ENCODE measurements at regions not wholly inside any gene's neighbourhood (a gene's known extent, or its start where the extent isn't known, plus 50 kb on each side); places are given as distances from the start of the nearest gene placed in this dataset.

- TF ChIP-seq RARB (CRISPR knock-in tag; IDR thresholded peaks at IDR 0.05) (no peak), PPARA (CRISPR knock-in tag; IDR thresholded peaks at IDR 0.05; ENCODE audit: borderline replicate concordance) (no peak), PATZ1 (CRISPR knock-in tag; IDR thresholded peaks at IDR 0.05; ENCODE audit: borderline replicate concordance) (no peak), ZFP30 (CRISPR knock-in tag; IDR thresholded peaks at IDR 0.05) (no peak), ISL1 (CRISPR knock-in tag; IDR thresholded peaks at IDR 0.05) (no peak), CSDC2 (CRISPR knock-in tag; IDR thresholded peaks at IDR 0.05) (no peak)
These were observed 157.0 kb upstream of the SGK1 start for GRCh38 chr6:134474955-134475354.

Data from SK-N-SH treated with all-trans-retinoic acid at 6 μM for 48 hours (cell line).